Left cardiac atrium (tissue), 4 donors: ENCODE measurements at regions not wholly inside any gene's neighbourhood (a gene's known extent, or its start where the extent isn't known, plus 50 kb on each side); places are given as distances from the start of the nearest gene placed in this dataset.

ENCODE experiments used
- ATAC-seq, 2 donors: fragments of 200-7000 bp; cut with Tn5 transposase; one replicate each; pipeline ENCODE4 v1.9.1; 2020; ENCODE audit warnings: mild to moderate bottlenecking in 2 of 2, moderate library complexity in 2 of 2
- DNase-seq: peaks from one replicate; pipeline ENCODE4 v3.0.0-alpha.2; 2020
- intact Hi-C, 2 donors: fragments of 100-400 bp; cut with DNase I; formaldehyde crosslinking; loops; one replicate each; pipeline versions ENCODE4 v1.14.1 to v1.15.1; 2022 to 2023
- donor health status: DM: no; HTN: yes; CAD: no.
- donor health status: DM: no; HTN: yes; CAD: no; lungs with severe emphysema.
- donor health status: DM: yes; HTN: yes; CAD: no.
- donor health status: Dilated cardiomyopathy.

GRCh38 chrX:15129412-15129811 is 140.5 kb downstream of the ASB9 start:
- ATAC-seq (no peak), DNase-seq (no peak)
- intact Hi-C loops: no loop called here

DNA sequence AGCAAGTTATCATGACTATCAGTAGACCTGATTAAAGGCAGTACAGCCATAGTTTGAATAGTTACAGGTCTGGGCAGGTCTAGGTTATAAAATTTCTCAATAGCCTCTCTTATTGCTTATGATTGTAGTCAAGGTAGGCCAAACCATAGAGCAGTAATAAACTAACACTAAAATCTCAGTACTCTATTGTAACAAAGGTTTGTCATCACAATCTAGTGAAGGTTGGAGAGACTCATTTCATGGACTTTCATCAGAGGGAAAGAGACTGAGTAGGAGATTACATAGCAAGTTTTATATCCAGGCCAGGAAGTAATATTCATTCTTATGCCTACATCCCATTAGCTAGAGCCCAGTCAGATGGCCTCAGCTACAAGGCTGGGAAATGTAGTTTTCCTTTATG is 141.0 kb downstream of the ASB9 start:
- no peak for DNase-seq
- ATAC-seq: no peak
- intact Hi-C loops: no loop called here

GRCh38 chrX:15127010-15127409 is 142.9 kb downstream of the ASB9 start:
- DNase-seq: no peak
- intact Hi-C loops: no loop called here
- ATAC-seq: no peak

DNA sequence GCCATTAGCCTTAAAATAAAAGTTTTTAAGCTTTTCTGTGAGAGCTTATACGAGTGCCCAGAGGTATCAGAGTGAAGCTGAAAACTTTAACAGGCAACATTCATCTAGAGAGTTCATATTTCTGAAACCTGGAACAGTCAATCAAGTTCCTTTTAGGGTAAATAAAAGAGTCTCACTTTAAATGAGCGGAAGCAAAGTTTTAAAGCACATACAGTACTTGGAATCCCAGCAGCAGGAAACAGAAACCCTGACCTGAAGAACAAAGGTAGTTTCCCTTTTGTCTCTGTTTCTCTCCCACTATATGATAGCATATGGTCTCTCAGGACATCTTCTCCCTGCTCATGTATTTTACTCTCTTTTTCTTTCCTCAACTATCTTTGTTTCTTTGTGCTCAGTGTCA is 153.0 kb downstream of the ASB9 start:
- ATAC-seq (no peak), DNase-seq (no peak)
- intact Hi-C loops: no loop called here

DNA sequence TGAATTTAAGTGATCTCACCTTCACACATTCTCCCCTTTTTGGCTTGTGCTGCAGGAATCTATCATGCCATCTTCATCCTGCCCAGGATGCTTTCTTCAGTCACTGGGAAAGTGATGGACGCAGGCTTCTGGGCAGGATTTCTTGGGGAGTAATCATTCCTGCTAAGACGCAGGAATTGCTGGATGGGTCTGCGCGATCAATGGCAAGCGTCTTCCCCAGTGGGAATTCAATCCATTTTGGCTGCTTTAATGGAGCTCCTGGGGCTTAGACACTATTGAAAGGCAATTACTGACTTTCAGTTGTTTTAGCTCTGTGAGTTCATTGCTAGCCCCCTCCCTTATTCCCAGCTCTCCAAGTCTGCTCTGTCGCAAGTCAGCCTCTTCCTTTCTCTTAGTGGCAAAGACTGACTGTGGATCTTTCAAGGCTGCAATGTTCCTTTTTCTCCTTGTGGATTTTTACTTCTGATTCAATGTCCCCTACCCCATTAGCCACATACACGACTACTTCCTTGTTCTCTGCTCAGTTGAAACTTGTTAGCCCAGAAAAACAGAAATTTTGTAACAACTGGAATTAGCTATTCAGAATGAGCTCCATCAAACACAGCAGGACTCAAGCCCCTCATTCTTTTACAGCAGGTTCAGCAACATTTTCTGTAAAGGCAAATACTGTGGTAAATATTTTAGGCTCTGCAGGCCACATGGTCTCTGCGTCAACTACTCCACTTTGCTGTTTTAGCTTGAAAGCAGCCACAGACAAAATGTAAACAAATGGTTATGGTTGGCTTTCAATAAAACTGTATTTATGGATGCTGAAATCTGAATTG is 154.9 kb downstream of the ASB9 start:
- no peak for DNase-seq
- no peak for ATAC-seq
- intact Hi-C loops: no loop called here

DNA sequence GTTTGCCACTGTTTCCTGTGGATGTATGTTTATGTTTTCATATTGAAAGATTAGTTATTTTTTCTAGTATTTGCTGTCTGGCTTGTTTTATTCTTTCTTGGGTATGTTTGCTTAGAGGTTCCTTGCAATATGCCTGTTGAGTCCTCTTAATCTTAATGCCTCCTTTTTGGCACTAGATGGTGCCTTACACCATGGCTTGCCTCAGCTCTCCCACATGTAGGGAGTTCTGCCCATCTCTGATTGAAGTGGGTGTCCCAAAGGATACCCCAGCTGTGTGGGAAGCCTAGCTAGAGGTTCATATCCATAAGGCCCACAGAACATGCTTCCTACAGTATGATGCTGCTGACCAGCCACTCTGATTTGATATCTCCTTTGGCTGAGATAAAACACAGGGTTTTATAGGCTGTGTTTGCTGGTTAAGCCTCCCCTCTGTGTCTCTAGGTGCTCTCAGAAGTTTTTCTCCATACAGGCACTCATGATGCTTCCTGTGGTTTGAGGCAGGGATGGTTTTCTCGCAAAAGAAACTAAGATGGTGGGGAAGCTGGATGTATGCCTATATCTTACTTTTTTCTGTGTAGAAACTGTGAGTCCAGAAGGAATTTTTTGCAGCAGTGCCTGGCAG is 162.4 kb downstream of the ASB9 start:
- DNase-seq (no peak), ATAC-seq (no peak)
- intact Hi-C loops: no loop called here

DNA sequence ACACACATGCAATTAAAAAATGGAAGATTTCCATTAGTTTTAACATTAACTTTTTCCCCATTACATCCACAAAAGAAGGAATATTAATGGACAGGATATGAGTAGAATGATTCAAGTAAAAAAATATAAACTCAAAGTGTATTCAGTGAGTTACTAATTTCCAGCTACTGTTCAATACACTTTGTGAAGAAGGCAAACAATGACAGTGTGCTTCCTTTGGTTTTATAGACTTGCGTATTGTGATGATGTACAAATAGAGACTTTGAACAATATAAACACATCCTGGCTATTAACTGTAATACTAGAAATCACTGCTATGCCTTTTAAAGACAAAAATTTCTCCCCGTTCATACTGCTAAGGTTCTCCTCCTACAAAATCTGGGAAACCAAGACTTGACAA is 171.4 kb downstream of the ASB9 start:
- no peak for ATAC-seq
- intact Hi-C loops: no loop called here
- DNase-seq: no peak

DNA sequence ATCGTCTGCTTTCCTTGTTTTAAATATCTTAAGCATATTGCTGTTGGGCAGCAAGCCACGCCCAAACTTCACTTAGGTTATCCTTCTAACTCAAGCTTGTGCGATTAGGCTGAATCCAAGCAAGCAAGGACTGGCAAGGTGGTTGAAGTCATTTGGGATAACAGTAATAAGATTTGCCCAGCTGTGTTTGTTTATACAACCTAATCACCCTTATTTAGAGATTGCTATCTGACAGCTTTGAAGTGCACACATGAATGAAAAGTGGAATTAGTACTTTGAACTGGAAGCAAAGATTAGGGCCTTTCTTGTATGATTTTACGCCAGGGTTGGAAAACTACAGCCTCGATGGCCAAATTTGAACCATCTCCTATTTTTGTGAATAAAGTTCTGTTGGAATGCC is 182.1 kb downstream of the ASB9 start:
- intact Hi-C loops: no loop called here
- DNase-seq (no peak), ATAC-seq (no peak)

GRCh38 chrX:15073313-15073712 is 196.6 kb downstream of the ASB9 start:
- DNase-seq: no peak
- ATAC-seq: no peak
- intact Hi-C loops: no loop called here

DNA sequence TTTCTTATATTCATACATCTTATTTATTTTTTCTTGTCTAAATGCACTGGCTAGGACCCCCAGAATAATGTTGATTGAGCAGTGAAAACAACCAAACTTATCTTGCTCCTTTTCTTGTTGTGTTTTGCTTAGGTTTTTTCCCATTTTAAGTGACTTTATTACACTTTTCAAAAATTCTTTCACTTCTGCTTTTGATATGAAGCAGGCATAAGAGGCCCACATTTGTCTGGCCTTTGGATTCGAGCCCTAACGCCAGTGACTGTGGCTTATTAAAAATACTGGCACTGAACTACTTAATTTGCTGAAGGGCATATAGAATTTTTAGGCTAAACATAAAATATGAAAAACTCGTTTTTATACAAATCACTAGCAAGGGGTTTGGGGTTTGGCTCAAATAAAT is 197.0 kb downstream of the ASB9 start:
- ATAC-seq: no peak

GRCh38 chrX:15072259-15072658 is 197.6 kb downstream of the ASB9 start:
- ATAC-seq: no peak
- no peak for DNase-seq
- intact Hi-C loops: no loop called here

More for the DNA sequence above, 197.0 kb downstream of the ASB9 start:
- no peak for DNase-seq
- intact Hi-C loops: no loop called here

DNA sequence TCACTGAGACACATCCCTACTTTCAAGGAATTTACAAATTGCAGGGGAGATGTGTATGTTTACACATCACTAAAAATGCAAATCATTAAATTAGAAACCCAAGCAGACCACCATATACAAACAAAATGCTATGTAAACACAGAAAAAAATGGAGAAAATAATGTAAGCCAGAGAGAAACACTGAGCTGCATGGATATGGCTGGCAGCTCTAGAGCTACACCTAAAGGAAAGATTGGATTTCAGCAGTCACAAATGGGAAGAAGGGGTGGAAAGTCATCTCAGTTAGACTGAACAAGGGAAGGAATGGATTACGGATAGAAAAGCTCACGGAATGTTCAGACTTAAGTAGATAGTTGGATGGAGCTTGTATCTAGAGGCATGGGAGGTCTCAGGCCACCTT is 186.3 kb downstream of the MOSPD2 start:
- ATAC-seq: no peak
- intact Hi-C loops: no loop called here
- DNase-seq: no peak

DNA sequence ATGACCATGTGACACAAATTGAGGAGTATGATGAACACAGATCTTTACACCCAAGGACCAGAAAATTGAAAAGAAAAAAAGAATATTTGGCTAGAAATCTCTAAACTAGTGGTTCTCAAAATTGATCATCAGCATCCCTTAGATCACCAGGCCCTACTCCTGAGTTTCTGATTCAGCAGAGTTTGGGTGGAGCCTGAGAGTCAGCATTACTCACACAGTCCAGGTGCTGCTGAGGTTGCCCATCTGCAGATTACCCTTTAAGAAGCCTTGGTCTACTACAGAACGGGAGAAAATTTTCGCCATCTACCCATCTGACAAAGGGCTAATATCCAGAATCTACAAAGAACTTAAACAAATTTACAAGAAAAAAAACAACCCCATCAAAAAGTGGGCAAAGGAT is 182.8 kb downstream of the MOSPD2 start:
- ATAC-seq: no peak
- intact Hi-C loops: no loop called here
- no peak for DNase-seq

DNA sequence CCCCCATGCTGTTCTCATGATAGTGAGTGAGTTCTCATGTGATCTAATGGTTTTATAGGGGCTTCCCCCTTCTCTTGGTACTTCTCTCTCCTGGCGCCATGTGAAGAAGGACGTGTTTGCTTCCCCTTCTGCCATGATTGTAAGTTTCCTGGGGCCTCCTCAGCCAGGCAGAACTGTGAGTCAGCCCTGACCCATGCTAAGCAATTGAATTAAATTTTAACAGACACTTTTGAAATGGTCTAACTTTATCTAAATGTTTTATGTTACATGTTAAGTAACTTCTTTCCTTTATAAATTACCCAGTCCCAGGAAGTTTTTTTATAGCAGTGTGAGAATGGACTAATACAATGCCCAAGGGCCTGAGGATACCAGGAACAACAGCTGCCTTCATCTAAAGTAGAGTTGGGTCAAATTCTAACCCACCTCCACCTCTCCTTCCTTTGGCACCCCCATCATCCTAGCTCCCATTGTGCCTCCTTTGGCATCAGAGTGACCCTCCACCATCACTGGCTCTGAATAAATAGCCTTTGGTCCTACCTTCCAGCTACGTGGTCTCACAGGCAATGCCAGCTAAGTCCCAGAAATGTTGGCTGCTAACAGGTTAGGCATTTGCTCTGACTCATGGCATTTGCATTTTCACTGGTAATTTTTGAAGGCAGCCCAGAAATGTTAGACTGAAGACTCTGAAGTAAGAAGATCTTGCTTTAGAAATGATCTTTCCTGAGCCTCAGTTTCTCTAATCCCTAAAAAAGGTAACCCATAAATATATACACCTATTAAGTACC is 182.1 kb downstream of the MOSPD2 start:
- no peak for ATAC-seq

DNA sequence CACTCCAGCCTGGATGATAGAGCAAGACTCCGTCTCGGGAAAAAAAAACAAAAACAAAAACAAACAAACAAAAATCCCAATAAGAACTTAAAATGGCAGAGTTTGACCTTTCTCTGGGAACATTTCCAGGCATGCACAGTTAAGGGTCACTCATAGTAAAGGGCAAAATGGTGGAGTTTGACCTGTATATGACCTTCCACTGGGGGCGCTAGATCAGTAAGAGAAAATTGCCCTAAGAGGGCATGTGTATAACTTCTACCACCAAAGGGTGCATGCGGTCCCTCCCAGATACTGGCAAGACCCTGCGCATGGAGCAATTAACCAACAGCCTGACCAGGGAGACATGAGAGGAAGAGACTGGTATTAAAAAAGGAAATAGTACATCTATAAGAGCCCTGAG is 177.2 kb downstream of the MOSPD2 start:
- DNase-seq (no peak), ATAC-seq (no peak)
- intact Hi-C loops: no loop called here

More for the DNA sequence above, 182.1 kb downstream of the MOSPD2 start:
- no peak for DNase-seq
- intact Hi-C loops: no loop called here

DNA sequence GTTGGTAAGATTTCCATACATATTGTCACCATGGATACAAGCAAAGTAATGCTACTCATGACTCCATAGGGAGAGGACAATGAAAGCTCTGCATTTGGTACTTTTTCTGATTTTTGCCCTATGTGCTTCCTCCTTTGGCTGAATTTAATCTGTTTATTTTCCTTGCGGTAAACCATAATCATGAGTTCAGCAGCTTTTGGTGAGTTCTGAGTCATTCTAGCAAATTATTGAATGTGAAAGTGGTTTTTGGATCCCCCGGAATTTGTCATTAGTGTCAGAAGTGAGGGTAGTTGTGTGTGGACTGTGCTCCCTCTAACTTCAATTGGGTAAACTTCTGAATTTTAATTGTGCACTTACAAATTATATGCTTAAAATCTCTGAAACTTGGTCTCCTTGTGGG is 170.3 kb downstream of the MOSPD2 start:
- no peak for DNase-seq
- intact Hi-C loops: no loop called here
- ATAC-seq: no peak

DNA sequence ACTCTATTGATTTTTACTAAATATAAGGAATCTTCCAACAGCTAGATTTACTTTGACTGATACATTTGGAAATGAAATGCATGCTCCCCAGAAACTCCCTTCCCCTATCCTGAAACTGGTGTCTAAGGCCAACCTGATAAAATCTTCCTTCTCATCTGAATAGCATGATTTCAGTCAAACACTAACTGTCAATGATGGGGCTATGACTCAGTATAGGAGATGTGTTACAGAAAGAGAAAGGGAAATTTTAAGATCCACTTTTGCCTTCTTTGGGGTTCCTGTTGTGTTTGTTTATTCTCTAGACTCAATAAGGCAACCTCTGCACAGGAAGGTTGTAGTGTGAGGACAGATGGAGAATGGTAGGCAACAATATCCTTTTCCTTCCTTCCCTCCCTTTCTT is 160.7 kb downstream of the MOSPD2 start:
- DNase-seq (no peak), ATAC-seq (no peak)
- intact Hi-C loops: no loop called here

- ATAC-seq (no peak), DNase-seq (no peak)
- intact Hi-C loops: no loop called here
These were observed 144.3 kb downstream of the MOSPD2 start for GRCh38 chrX:15017491-15017890.

DNA sequence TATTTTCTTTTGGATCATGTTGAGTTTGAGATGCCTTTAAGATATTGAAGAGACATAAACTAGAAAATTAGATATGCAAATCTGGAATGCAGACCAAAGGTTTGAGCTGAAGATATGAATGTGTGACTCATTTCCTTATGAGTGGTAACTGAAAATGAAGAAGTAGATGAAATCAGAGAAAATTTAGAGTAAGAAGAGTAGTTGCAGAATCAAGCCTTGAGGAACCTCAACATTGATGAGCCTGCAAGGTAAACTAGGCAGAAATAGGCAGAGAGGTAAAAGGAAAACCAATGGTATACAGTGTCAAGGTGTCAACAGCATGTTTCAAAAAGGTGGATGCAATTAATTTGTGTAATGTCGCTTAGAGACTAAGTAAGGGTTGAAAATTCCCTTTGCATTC is 142.8 kb downstream of the MOSPD2 start:
- DNase-seq (no peak), ATAC-seq (no peak)
- intact Hi-C loops: no loop called here

DNA sequence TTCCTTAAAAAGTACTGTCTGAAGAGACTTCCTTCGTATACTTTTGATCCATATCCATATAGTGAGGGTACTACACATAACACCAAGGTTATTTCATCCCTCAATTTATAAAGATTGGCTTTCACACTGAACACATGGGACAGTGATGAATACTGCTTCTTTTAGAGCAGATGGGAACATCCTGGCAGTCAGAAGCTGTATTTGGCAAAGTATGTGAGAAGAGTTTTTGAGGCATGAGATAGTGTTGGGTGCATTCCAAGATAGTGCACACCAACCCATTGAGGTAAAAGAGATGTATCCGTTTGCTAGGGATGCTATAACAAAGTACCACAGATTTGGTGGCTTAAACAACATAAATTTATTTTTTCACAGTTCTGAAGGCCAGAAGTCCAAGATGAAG is 141.1 kb downstream of the MOSPD2 start:
- ATAC-seq (no peak), DNase-seq (no peak)
- intact Hi-C loops: no loop called here
